Skeletal muscle tissue (tissue), 3 donors: ENCODE measurements at regions not wholly inside any gene's neighbourhood (a gene's known extent, or its start where the extent isn't known, plus 50 kb on each side); places are given as distances from the start of the nearest gene placed in this dataset.
A peak's percentile ranks its signal among the peaks of the same experiment; 100 is the strongest.
"Not testable (repeated sequence)": the region's sequence is repeated elsewhere in the genome, so short reads cannot be mapped to it uniquely, and the experiment has no call there.

Experiments
- H3K27ac ChIP-seq: one replicate; pipeline ENCODE4 v1.7.0; 2013; ENCODE audit warnings: mild to moderate bottlenecking, low read depth, low read length, inconsistent platforms
- H3K27me3 ChIP-seq, 3 donors: one replicate each; pipeline ENCODE4 v1.7.0; 2013; ENCODE audit warnings: low read length in 3 of 3; ENCODE audit not compliant: control insufficient read depth in 3 of 3, insufficient read depth in 3 of 3
- H3K36me3 ChIP-seq, 3 donors: one replicate each; pipeline ENCODE4 v1.7.0; 2013; ENCODE audit warnings: low read length in 3 of 3; ENCODE audit not compliant: control insufficient read depth in 3 of 3, insufficient read depth in 3 of 3
- H3K4me1 ChIP-seq, 3 donors: one replicate each; pipeline ENCODE4 v1.7.0; 2013; ENCODE audit warnings: low read length in 3 of 3, mild to moderate bottlenecking in 3 of 3; ENCODE audit not compliant: control insufficient read depth in 3 of 3, insufficient read depth in 3 of 3
- H3K4me3 ChIP-seq, 3 donors: one replicate each; pipeline ENCODE4 v1.7.0; 2013; ENCODE audit warnings: low read length in 3 of 3
- H3K9ac ChIP-seq, 3 donors: one replicate each; pipeline ENCODE4 v1.7.0; 2013; ENCODE audit warnings: low read length in 3 of 3, mild to moderate bottlenecking in 3 of 3, moderate library complexity in 2 of 3, low read depth in 1 of 3
- H3K9me3 ChIP-seq, 3 donors: one replicate each; pipeline ENCODE4 v1.7.0; 2013; ENCODE audit warnings: low read length in 3 of 3; ENCODE audit not compliant: control insufficient read depth in 3 of 3
- donor health status: Osteomylitis.

DNA sequence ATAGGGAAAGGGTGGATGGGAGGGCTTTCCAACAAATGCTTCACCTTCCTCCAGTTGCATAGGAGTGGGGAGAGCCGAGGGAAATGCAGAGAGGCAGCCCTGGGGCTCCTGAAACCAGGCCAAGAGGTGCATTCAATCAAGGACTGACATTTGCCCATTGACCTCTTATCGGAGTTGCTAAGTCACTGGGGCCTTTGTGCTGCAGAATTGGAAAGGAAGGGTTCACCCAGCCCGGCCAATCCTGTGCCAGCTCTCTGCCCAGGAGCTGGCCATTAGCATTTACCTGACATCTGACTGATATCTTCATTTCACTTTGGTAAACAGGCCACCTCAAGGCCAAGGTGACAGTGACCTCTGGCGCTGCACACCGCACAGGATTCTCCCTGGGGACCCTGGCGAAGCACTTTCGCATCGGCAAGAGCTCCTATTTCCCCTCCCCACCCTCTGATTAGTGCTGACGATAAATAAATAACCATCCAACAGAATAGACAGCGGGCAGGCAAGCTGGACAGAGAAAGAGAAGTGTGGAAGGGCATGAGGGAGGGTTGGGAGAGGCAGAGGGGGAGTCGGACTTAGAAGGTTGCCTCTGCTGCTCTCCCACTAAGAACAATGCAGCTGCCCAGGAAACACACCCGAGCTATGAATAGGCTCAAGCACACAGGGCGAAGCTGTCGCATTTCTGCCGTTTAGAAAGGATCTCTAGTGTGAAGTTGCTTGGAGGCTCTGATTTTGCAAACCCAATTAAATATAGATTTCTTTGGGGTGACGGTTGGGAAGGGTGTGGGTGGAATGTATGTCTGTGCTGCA, 57.0 kb upstream of the BOD1 start:
- Histone ChIP-seq H3K9me3 (peaks cover 0 to 17% (median 0%) of the 10 kb centered on the region in 3 donors), H3K27ac (peak overlapping the region; percentile 54), H3K9ac (peak overlapping the region in 2 of 3 donors; percentile 26 to 72), H3K4me3 (peak overlapping the region in 2 of 3 donors; percentile 29 to 42), H3K4me1 (peaks cover 26 to 49% (median 44%) of the 10 kb centered on the region in 3 donors), H3K36me3 (no peaks in the 10 kb centered on the region), H3K27me3 (no peaks in the 10 kb centered on the region)

- Histone ChIP-seq H3K9ac (peak overlapping the region in 1 of 3 donors; percentile 58), H3K36me3 (no peaks in the 10 kb centered on the region), H3K4me1 (peaks cover 22 to 45% (median 39%) of the 10 kb centered on the region in 3 donors)
These were observed 59.0 kb upstream of the BOD1 start for GRCh38 chr5:173675287-173675996.

DNA sequence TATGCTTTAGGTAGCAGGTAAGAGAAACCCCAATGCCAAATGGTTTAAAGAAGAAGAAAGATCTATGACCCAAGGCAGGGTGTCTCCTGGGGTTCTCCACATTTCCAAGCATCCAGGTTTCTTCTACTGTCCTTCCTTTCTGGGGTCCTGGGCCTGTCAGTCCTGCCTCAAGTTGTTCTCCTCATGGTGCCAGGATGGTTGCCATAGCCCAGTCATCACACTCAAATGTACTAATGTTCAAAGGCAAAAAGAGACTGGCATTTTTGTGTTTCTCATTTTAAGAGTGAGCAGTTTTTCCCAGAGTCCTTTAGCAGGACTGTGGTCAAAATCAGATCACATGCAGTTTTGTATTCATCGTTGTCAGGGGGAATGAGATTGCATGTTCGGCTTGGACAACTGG, 59.9 kb upstream of the BOD1 start:
- Histone ChIP-seq H3K36me3 (no peaks in the 10 kb centered on the region), H3K9ac (no peak overlapping the region), H3K27ac (no peak overlapping the region), H3K27me3 (no peaks in the 10 kb centered on the region), H3K4me1 (peaks cover 14 to 37% (median 32%) of the 10 kb centered on the region in 3 donors), H3K4me3 (no peak overlapping the region), H3K9me3 (peaks cover 0 to 11% (median 0%) of the 10 kb centered on the region in 3 donors)

More at GRCh38 chr5:173675287-173675996, 59.0 kb upstream of the BOD1 start:
- H3K27me3 ChIP-seq: no peaks in the 10 kb centered on the region
- H3K27ac ChIP-seq: peak overlapping the region; percentile 45
- H3K4me3 ChIP-seq: peak overlapping the region in 1 of 3 donors; percentile 31
- peaks cover 0 to 11% (median 0%) of the 10 kb centered on the region in 3 donors for H3K9me3 ChIP-seq

DNA sequence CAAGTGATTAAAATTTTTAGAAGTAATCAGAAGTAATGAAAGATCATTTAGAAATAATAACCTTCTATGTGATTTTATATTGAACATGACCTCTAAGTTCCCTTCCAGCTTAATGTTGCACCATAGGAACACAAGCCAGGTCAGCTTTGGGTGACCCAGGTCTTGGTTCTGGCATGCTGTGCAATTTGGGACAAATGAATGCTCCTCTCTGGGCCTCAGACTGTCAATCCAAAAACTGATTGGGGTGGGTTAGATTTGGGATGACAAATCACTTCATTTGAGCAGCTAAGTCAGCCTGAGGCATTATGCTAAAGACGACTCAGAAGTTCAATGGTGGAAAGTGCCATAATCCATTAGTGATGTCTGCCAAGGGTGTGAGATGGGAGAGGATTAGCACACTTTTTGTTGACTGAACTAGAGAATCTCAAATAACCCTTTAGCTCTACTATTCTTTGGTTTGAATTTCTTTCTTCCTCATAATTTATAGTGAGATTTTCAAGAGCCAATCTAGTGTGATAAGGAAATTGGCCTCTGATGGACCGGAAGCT, 60.7 kb upstream of the BOD1 start:
- H3K9me3 ChIP-seq: peaks cover 0 to 11% (median 0%) of the 10 kb centered on the region in 3 donors
- no peaks in the 10 kb centered on the region for H3K27me3 ChIP-seq
- no peak overlapping the region for H3K4me3 ChIP-seq
- H3K36me3 ChIP-seq: no peaks in the 10 kb centered on the region
- H3K4me1 ChIP-seq: peaks cover 8 to 29% (median 24%) of the 10 kb centered on the region in 3 donors
- H3K9ac ChIP-seq: no peak overlapping the region
- no peak overlapping the region for H3K27ac ChIP-seq

- H3K27ac ChIP-seq: no peak overlapping the region
- no peaks in the 10 kb centered on the region for H3K27me3 ChIP-seq
- H3K9ac ChIP-seq: no peak overlapping the region
These were observed 63.6 kb upstream of the BOD1 start for GRCh38 chr5:173679909-173680630.

DNA sequence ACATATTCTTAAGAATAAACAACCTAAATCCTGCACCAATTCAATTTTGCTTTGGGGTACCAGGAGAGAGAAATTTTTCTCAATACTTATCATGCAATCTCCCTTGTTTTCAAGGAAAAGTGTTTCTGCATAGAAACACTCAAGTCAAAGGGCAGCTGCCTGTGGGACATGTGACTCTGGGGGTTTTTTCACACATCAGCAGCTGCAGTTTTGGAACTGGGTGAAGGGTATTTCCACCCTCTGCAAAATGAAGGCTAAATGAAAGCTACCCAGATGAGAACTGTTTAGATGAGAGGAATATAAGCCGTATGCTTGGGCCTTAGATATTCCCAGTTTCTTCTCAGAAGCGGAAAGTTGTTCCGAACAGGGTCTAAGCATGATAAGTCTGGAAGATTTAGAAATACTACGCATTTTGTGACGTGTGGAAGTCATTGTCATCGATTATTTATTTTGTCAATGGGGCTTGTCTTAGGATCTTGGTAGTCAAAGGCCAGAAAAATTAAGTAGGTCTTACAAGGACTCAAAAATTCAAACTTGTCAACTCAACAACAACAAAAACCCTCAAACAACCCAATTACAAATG, 64.3 kb upstream of the BOD1 start:
- no peaks in the 10 kb centered on the region for H3K36me3 ChIP-seq
- H3K27ac ChIP-seq: no peak overlapping the region
- no peak overlapping the region for H3K9ac ChIP-seq
- H3K4me3 ChIP-seq: no peak overlapping the region
- no peaks in the 10 kb centered on the region for H3K27me3 ChIP-seq
- peaks cover 0 to 1% (median under 1%) of the 10 kb centered on the region in 3 donors for H3K4me1 ChIP-seq
- H3K9me3 ChIP-seq: no peaks in the 10 kb centered on the region

More at GRCh38 chr5:173679909-173680630, 63.6 kb upstream of the BOD1 start:
- Histone ChIP-seq H3K9me3 (peaks cover 0 to 7% (median 0%) of the 10 kb centered on the region in 3 donors), H3K36me3 (no peaks in the 10 kb centered on the region), H3K4me3 (no peak overlapping the region), H3K4me1 (peaks cover 0 to 8% (median 7%) of the 10 kb centered on the region in 3 donors)

DNA sequence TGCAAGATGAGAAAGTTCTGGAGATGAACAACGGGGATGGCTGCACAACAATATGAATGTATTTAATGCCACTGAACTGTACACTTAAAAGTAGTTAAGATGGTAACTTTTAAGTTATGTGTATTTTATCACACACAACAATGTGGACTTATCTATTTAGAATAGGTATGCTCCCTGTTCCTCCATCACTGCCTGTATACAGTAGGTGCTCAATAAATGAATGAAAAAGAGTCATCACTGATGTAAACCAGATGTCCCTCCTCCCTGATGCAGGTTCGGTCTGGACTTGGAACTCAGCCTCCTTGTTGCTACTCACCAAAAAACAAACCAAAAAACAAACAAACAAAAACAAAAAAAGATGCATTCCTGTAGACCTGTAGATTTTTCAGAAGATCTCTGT, 65.9 kb upstream of the BOD1 start:
- H3K4me1 ChIP-seq: no peaks in the 10 kb centered on the region
- H3K27me3 ChIP-seq: no peaks in the 10 kb centered on the region
- no peaks in the 10 kb centered on the region for H3K9me3 ChIP-seq
- no peak overlapping the region for H3K9ac ChIP-seq
- no peak overlapping the region for H3K27ac ChIP-seq
- no peak overlapping the region for H3K4me3 ChIP-seq
- no peaks in the 10 kb centered on the region for H3K36me3 ChIP-seq

DNA sequence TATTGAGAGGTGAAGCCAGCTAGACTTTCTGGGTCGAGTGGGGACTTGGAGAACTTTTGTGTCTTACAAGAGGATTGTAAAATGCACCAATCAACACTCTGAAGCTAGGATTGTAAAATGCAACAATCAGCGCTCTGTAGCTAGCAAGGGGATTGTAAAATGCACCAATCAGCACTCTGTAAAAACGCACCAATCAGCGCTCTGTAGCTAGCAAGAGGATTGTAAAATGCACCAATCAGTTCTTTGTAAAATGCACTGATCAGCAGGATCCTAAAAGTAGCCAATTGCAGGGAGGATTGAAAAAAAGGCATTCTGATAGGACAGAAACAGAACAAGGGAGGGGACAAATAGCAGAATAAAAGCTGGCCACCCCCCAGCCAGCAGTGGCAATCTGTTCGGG, 68.1 kb upstream of the BOD1 start:
- H3K4me1 ChIP-seq: peaks cover 10 to 11% (median 11%) of the 10 kb centered on the region in 3 donors
- H3K4me3 ChIP-seq, H3K27ac ChIP-seq, H3K9me3 ChIP-seq, H3K36me3 ChIP-seq, H3K9ac ChIP-seq, H3K27me3 ChIP-seq: not testable (repeated sequence)

- Histone ChIP-seq H3K4me3 (no peak overlapping the region), H3K4me1 (peaks cover 17 to 23% (median 22%) of the 10 kb centered on the region in 3 donors), H3K9me3 (no peaks in the 10 kb centered on the region), H3K27ac (no peak overlapping the region), H3K36me3 (no peaks in the 10 kb centered on the region), H3K9ac (no peak overlapping the region), H3K27me3 (no peaks in the 10 kb centered on the region)
These were observed 70.5 kb upstream of the BOD1 start for GRCh38 chr5:173686950-173687349.
